ENCODE measurements at regions not wholly inside any gene's neighbourhood (a gene's known extent, or its start where the extent isn't known, plus 50 kb on each side); places are given as distances from the start of the nearest gene placed in this dataset.

GRCh38 chr1:222894331-222894730 is 79.5 kb downstream of the DISP1 start:
- H2AFZ ChIP-seq (replicated peaks) = no peak overlapping the region
- no peak overlapping the region for H3K27ac ChIP-seq
- no peaks in the 10 kb centered on the region for H3K9me3 ChIP-seq (ENCODE audit: low read depth)
- H4K20me1 ChIP-seq (ENCODE audit: low read depth) = no peaks in the 10 kb centered on the region
- H3K4me2 ChIP-seq = no peak overlapping the region
- H3K4me3 Mint-ChIP-seq = no peak overlapping the region
- no peak for DNase-seq (ENCODE audit: low spot score)
- H3K9ac ChIP-seq = no peak overlapping the region
- H3K27me3 ChIP-seq = no peaks in the 10 kb centered on the region
- peaks cover 3% of the 10 kb centered on the region for H3K36me3 ChIP-seq
- no peak overlapping the region for H3K4me3 ChIP-seq
- no peak overlapping the region for H3K27ac Mint-ChIP-seq
- H3K4me1 ChIP-seq = no peaks in the 10 kb centered on the region
- no peaks in the 10 kb centered on the region for H3K9me3 Mint-ChIP-seq
- TF ChIP-seq EZH2 (IDR thresholded peaks at IDR 0.05) (no peak), CTCF (IDR thresholded peaks at IDR 0.05) (no peak), EZH2phosphoT487 (IDR thresholded peaks at IDR 0.05) (no peak)
- no peaks in the 10 kb centered on the region for H3K79me2 ChIP-seq (ENCODE audit: low read depth)
- no peaks in the 10 kb centered on the region for H3K27me3 Mint-ChIP-seq (ENCODE audit: insufficient read depth, low read depth)
- H3F3A ChIP-seq (ENCODE audit: low read depth) = no peaks in the 10 kb centered on the region
- peaks cover 6% of the 10 kb centered on the region for H3K4me1 Mint-ChIP-seq
- H3K36me3 Mint-ChIP-seq = no peaks in the 10 kb centered on the region

GRCh38 chr1:222896630-222897526 is 82.0 kb downstream of the DISP1 start:
- H3K9ac ChIP-seq = no peak overlapping the region
- no peak overlapping the region for H2AFZ ChIP-seq (replicated peaks)
- no peaks in the 10 kb centered on the region for H4K20me1 ChIP-seq (ENCODE audit: low read depth)
- H3K27me3 Mint-ChIP-seq (ENCODE audit: insufficient read depth, low read depth) = no peaks in the 10 kb centered on the region
- no peaks in the 10 kb centered on the region for H3F3A ChIP-seq (ENCODE audit: low read depth)
- no peak overlapping the region for H3K27ac ChIP-seq
- no peak overlapping the region for H3K4me2 ChIP-seq
- no peak overlapping the region for H3K4me3 Mint-ChIP-seq
- H3K4me3 ChIP-seq = no peak overlapping the region
- no peaks in the 10 kb centered on the region for H3K4me1 ChIP-seq
- peaks cover 8% of the 10 kb centered on the region for H3K36me3 Mint-ChIP-seq
- H3K27ac Mint-ChIP-seq = no peak overlapping the region
- no peaks in the 10 kb centered on the region for H3K9me3 ChIP-seq (ENCODE audit: low read depth)
- H3K27me3 ChIP-seq = no peaks in the 10 kb centered on the region
- H3K9me3 Mint-ChIP-seq = peaks cover 5% of the 10 kb centered on the region
- no peak for DNase-seq (ENCODE audit: low spot score)
- no peaks in the 10 kb centered on the region for H3K36me3 ChIP-seq
- peaks cover 5% of the 10 kb centered on the region for H3K4me1 Mint-ChIP-seq
- no peaks in the 10 kb centered on the region for H3K79me2 ChIP-seq (ENCODE audit: low read depth)
- TF ChIP-seq CTCF (IDR thresholded peaks at IDR 0.05) (no peak), EZH2 (IDR thresholded peaks at IDR 0.05) (no peak), EZH2phosphoT487 (IDR thresholded peaks at IDR 0.05) (no peak)

GRCh38 chr1:222897527-222898190 is 82.8 kb downstream of the DISP1 start:
- Histone ChIP-seq H3F3A (ENCODE audit: low read depth) (no peaks in the 10 kb centered on the region), H3K4me3 (no peak overlapping the region), H3K36me3 (no peaks in the 10 kb centered on the region), H4K20me1 (ENCODE audit: low read depth) (no peaks in the 10 kb centered on the region), H3K9ac (no peak overlapping the region), H3K9me3 (ENCODE audit: low read depth) (no peaks in the 10 kb centered on the region), H3K27me3 (no peaks in the 10 kb centered on the region), H3K4me2 (no peak overlapping the region), H3K79me2 (ENCODE audit: low read depth) (no peaks in the 10 kb centered on the region), H2AFZ (replicated peaks) (no peak overlapping the region), H3K27ac (no peak overlapping the region), H3K4me1 (no peaks in the 10 kb centered on the region)
- Mint-ChIP-seq H3K4me3 (no peak overlapping the region), H3K27me3 (ENCODE audit: insufficient read depth, low read depth) (no peaks in the 10 kb centered on the region), H3K36me3 (peaks cover 8% of the 10 kb centered on the region), H3K4me1 (no peaks in the 10 kb centered on the region), H3K27ac (no peak overlapping the region), H3K9me3 (peaks cover 5% of the 10 kb centered on the region)
- TF ChIP-seq EZH2phosphoT487 (IDR thresholded peaks at IDR 0.05) (no peak), CTCF (IDR thresholded peaks at IDR 0.05) (no peak), EZH2 (IDR thresholded peaks at IDR 0.05) (no peak)
- DNase-seq (ENCODE audit: low spot score) = no peak

Measured in neural progenitor cell (in vitro differentiated cells).